ENCODE measurements at regions not wholly inside any gene's neighbourhood (a gene's known extent, or its start where the extent isn't known, plus 50 kb on each side); places are given as distances from the start of the nearest gene placed in this dataset.
A peak's percentile ranks its signal among the peaks of the same experiment; 100 is the strongest.

DNA sequence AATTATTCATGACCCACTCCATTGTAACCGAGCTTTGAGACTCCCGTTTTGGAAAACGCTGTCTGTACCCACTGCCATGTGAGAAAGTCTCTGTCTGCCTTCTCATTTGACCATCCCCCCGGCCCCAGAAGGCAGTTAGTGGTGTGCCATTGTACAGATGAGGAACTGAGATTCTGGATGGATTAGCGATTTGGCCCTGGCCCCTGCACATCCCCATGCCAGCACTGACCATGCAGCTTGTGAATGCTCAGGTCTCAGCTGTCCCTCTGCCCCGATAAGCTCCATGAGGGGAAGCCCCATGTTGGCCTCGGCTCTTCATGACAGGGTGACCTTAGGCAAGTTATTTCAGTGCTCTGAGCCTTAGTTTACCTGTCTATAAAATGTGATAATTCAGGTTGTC lies 153.0 kb upstream of the SMAD3 start:
- H3K27me3 ChIP-seq (ENCODE audit: low read length): no peaks in the 10 kb centered on the region
- peaks cover 26% of the 10 kb centered on the region for H3K4me1 ChIP-seq (ENCODE audit: low read length)
- H3K4me2 ChIP-seq (ENCODE audit: low read depth, low read length, poor library complexity, severe bottlenecking): no peak overlapping the region
- H2AFZ ChIP-seq (ENCODE audit: low read length): no peak overlapping the region
- H3K27ac ChIP-seq (ENCODE audit: low read length): no peak overlapping the region
- no peak overlapping the region for H3K9ac ChIP-seq (ENCODE audit: low read length)
- H3K9me2 ChIP-seq (replicated peaks; ENCODE audit: insufficient read depth, low read length): no peaks in the 10 kb centered on the region
- H3K9me3 ChIP-seq (ENCODE audit: low read length): no peaks in the 10 kb centered on the region
- no peaks in the 10 kb centered on the region for H3K79me2 ChIP-seq (ENCODE audit: low read length)
- no peak overlapping the region for H3K4me3 ChIP-seq (ENCODE audit: low read length)
- no peaks in the 10 kb centered on the region for H3K36me3 ChIP-seq (ENCODE audit: insufficient read depth, low read length)
- peak; percentile 47 for DNase-seq
- H4K20me1 ChIP-seq (ENCODE audit: insufficient read depth, low read depth, low read length): no peaks in the 10 kb centered on the region

DNA sequence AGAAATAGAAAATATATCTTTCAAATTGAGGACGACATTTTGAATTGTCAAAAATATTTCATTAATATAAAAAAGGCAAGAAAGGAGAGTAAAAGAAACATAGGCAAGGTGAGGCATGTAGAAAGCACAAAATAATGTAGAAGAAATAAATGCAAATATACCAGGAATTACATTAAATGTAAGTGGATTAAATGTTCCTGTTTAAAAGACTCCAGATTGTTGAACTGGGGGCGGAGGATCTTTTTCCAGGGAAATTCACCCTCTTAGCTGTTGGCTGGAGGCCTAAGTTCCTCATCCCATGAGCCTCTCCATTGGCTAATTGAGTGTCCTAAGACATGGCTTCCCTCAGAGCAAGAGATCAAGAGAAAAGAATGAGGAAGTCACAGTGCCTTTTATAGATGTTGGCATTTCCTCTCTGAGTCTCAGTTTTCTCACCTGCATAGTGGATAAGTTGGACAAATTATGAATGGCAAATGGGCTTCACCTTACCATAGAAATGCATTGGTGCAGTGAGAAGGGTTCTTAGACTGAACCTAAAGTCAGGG lies 147.4 kb upstream of the SMAD3 start:
- Histone ChIP-seq H4K20me1 (ENCODE audit: insufficient read depth, low read depth, low read length) (no peaks in the 10 kb centered on the region), H3K4me2 (ENCODE audit: low read depth, low read length, poor library complexity, severe bottlenecking) (no peak overlapping the region), H3K4me3 (ENCODE audit: low read length) (no peak overlapping the region), H3K36me3 (ENCODE audit: insufficient read depth, low read length) (no peaks in the 10 kb centered on the region), H3K79me2 (ENCODE audit: low read length) (no peaks in the 10 kb centered on the region), H3K27ac (ENCODE audit: low read length) (no peak overlapping the region), H3K9me2 (replicated peaks; ENCODE audit: insufficient read depth, low read length) (no peaks in the 10 kb centered on the region), H3K9me3 (ENCODE audit: low read length) (peaks cover 5% of the 10 kb centered on the region), H2AFZ (ENCODE audit: low read length) (no peak overlapping the region), H3K4me1 (ENCODE audit: low read length) (peaks cover 6% of the 10 kb centered on the region), H3K9ac (ENCODE audit: low read length) (no peak overlapping the region), H3K27me3 (ENCODE audit: low read length) (peaks cover 5% of the 10 kb centered on the region; the same call in 1 of the 2 replicates)
- DNase-seq: no peak

DNA sequence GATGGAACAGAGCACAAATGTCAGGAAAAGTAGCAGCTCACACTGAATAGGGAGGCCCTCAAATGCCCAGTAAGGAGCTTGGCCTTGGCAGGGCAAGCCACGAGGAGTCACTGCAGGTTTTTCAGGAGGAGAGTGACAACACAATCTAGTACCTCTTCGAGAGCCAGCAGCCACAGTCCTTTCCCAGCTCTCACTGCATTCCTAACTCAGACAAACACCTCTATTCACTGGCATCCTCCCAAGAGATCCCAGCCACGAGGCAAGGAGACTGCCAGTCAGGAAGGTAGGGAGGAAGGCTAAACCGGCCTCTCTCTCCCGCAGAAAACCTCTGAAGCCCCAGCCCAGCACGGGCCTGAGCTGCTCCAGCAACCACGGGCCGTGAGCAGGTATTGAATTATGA lies 146.0 kb upstream of the SMAD3 start:
- Histone ChIP-seq H3K27me3 (ENCODE audit: low read length) (peaks cover 5% of the 10 kb centered on the region; the same call in 1 of the 2 replicates), H3K79me2 (ENCODE audit: low read length) (no peaks in the 10 kb centered on the region), H3K27ac (ENCODE audit: low read length) (no peak overlapping the region), H3K9ac (ENCODE audit: low read length) (no peak overlapping the region), H3K9me3 (ENCODE audit: low read length) (peaks cover 5% of the 10 kb centered on the region), H3K4me1 (ENCODE audit: low read length) (peaks cover 6% of the 10 kb centered on the region), H3K36me3 (ENCODE audit: insufficient read depth, low read length) (no peaks in the 10 kb centered on the region), H4K20me1 (ENCODE audit: insufficient read depth, low read depth, low read length) (no peaks in the 10 kb centered on the region), H2AFZ (ENCODE audit: low read length) (no peak overlapping the region), H3K4me2 (ENCODE audit: low read depth, low read length, poor library complexity, severe bottlenecking) (no peak overlapping the region), H3K9me2 (replicated peaks; ENCODE audit: insufficient read depth, low read length) (no peaks in the 10 kb centered on the region), H3K4me3 (ENCODE audit: low read length) (no peak overlapping the region)
- DNase-seq: no peak

DNA sequence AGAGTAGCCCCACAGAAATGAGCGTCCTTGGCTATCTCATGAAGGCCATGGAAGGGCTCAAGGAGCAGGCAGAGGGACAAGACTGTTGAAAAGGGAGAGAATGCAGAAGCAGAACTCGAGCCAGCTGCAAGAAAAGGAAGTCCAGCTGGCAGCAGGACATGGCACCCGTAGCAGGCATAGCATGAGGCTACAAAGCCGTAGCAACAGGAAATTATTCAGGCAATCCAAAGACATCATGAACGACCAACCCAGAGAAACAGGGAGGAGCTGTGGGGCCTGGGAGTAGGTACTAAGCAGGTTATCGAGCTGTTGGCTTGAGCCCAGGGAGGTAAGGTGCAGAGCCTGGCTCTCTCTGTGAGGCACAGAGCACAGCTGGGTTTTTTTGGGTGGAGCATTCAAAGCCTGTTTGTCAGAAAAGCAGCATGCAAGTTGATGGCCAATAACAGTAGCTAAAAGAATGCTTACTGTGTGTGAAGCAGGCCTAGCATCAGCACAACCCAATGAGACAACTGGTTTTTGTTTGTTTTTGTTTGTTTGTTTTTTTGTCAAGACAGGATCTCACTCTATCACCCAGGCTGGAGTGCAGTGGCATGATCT lies 144.0 kb upstream of the SMAD3 start:
- Histone ChIP-seq H3K9me2 (replicated peaks; ENCODE audit: insufficient read depth, low read length) (no peaks in the 10 kb centered on the region), H3K27ac (ENCODE audit: low read length) (no peak overlapping the region), H3K4me2 (ENCODE audit: low read depth, low read length, poor library complexity, severe bottlenecking) (no peak overlapping the region), H2AFZ (ENCODE audit: low read length) (no peak overlapping the region), H4K20me1 (ENCODE audit: insufficient read depth, low read depth, low read length) (no peaks in the 10 kb centered on the region), H3K9ac (ENCODE audit: low read length) (no peak overlapping the region), H3K9me3 (ENCODE audit: low read length) (peaks cover 5% of the 10 kb centered on the region), H3K4me1 (ENCODE audit: low read length) (peaks cover 6% of the 10 kb centered on the region), H3K36me3 (ENCODE audit: insufficient read depth, low read length) (no peaks in the 10 kb centered on the region), H3K27me3 (ENCODE audit: low read length) (peaks cover 5% of the 10 kb centered on the region; the same call in 1 of the 2 replicates), H3K79me2 (ENCODE audit: low read length) (no peaks in the 10 kb centered on the region), H3K4me3 (ENCODE audit: low read length) (no peak overlapping the region)
- no peak for DNase-seq

DNA sequence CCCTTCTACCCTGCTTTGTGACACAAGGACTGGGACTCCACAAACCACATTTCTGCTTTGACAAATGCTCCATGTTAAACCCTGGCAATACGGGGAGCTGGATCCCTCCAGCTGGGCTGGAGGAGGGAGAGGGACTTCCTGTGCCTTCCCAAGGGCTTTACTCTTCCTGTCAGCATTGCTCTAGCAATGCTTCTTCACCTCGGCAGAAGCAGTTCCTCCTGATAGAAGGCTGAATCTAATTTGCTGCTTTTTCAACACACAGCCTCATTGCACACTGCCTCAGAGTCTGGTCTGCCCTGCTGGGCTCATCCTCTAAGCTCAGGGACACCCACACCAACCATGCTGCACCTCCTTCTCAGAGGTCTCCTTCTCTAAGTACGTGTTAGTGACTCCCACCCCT lies 142.8 kb upstream of the SMAD3 start:
- peaks cover 6% of the 10 kb centered on the region for H3K4me1 ChIP-seq (ENCODE audit: low read length)
- no peak overlapping the region for H3K27ac ChIP-seq (ENCODE audit: low read length)
- H2AFZ ChIP-seq (ENCODE audit: low read length): no peak overlapping the region
- peaks cover 5% of the 10 kb centered on the region for H3K9me3 ChIP-seq (ENCODE audit: low read length)
- H3K27me3 ChIP-seq (ENCODE audit: low read length): peaks cover 5% of the 10 kb centered on the region; the same call in 1 of the 2 replicates
- no peaks in the 10 kb centered on the region for H3K36me3 ChIP-seq (ENCODE audit: insufficient read depth, low read length)
- no peak for DNase-seq
- no peak overlapping the region for H3K4me3 ChIP-seq (ENCODE audit: low read length)
- no peak overlapping the region for H3K9ac ChIP-seq (ENCODE audit: low read length)
- H3K79me2 ChIP-seq (ENCODE audit: low read length): no peaks in the 10 kb centered on the region
- H4K20me1 ChIP-seq (ENCODE audit: insufficient read depth, low read depth, low read length): no peaks in the 10 kb centered on the region
- H3K4me2 ChIP-seq (ENCODE audit: low read depth, low read length, poor library complexity, severe bottlenecking): no peak overlapping the region
- H3K9me2 ChIP-seq (replicated peaks; ENCODE audit: insufficient read depth, low read length): no peaks in the 10 kb centered on the region

DNA sequence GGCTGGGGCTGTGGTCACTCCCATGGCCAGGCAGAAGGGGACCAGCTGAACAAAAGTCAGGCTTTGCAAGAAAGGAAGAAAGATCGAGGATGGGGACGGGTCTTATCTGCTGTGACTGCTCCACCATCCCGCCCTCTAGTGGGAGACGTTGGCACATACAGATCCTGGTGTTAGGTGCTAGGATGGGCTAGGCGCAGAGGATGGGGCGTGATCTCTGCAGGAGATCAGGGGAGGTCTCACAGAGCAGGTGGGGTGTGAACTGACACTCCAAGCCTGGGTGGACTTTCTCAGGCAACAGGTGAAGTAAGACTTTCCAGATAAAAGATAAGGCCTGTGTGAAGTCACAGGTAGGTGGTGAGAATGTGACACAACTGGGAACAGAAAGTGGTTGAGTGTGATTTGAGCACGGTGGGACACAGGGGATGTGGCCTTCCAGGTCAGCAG lies 141.9 kb upstream of the SMAD3 start:
- Histone ChIP-seq H3K4me1 (ENCODE audit: low read length) (peaks cover 6% of the 10 kb centered on the region), H3K4me3 (ENCODE audit: low read length) (no peak overlapping the region), H3K4me2 (ENCODE audit: low read depth, low read length, poor library complexity, severe bottlenecking) (no peak overlapping the region), H3K79me2 (ENCODE audit: low read length) (no peaks in the 10 kb centered on the region), H3K36me3 (ENCODE audit: insufficient read depth, low read length) (no peaks in the 10 kb centered on the region), H3K27ac (ENCODE audit: low read length) (no peak overlapping the region), H3K9me2 (replicated peaks; ENCODE audit: insufficient read depth, low read length) (no peaks in the 10 kb centered on the region), H3K9me3 (ENCODE audit: low read length) (no peaks in the 10 kb centered on the region; the same call in 1 of the 2 replicates), H3K9ac (ENCODE audit: low read length) (no peak overlapping the region), H2AFZ (ENCODE audit: low read length) (no peak overlapping the region), H3K27me3 (ENCODE audit: low read length) (no peaks in the 10 kb centered on the region; the same call in 1 of the 2 replicates), H4K20me1 (ENCODE audit: insufficient read depth, low read depth, low read length) (no peaks in the 10 kb centered on the region)
- DNase-seq: peak; percentile 85

DNA sequence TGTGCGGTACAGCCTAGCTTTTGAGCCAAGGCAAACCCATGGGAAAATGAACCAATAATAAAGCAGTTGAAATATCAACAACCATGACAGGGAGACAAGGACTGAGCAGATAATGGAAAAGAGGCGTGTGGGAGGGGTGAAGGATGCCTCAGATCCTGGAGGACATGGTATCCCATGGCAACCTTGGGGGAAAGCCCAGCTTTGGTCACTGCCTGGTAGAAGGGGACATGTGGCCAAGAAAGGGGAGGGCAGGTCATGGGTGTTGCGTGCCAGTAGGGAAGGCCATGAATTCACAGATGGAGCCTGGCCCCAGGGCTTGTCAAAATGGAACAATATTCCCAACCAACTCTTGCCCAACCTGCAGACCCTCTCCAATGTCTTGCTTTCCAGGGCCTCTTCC lies 140.5 kb upstream of the SMAD3 start:
- DNase-seq: no peak
- no peak overlapping the region for H3K27ac ChIP-seq (ENCODE audit: low read length)
- no peaks in the 10 kb centered on the region for H4K20me1 ChIP-seq (ENCODE audit: insufficient read depth, low read depth, low read length)
- H3K4me3 ChIP-seq (ENCODE audit: low read length): no peak overlapping the region
- no peaks in the 10 kb centered on the region; the same call in 1 of the 2 replicates for H3K9me3 ChIP-seq (ENCODE audit: low read length)
- H3K27me3 ChIP-seq (ENCODE audit: low read length): no peaks in the 10 kb centered on the region; the same call in 1 of the 2 replicates
- H3K4me2 ChIP-seq (ENCODE audit: low read depth, low read length, poor library complexity, severe bottlenecking): no peak overlapping the region
- no peak overlapping the region for H3K9ac ChIP-seq (ENCODE audit: low read length)
- H3K9me2 ChIP-seq (replicated peaks; ENCODE audit: insufficient read depth, low read length): no peaks in the 10 kb centered on the region
- no peaks in the 10 kb centered on the region for H3K36me3 ChIP-seq (ENCODE audit: insufficient read depth, low read length)
- H3K79me2 ChIP-seq (ENCODE audit: low read length): no peaks in the 10 kb centered on the region
- H3K4me1 ChIP-seq (ENCODE audit: low read length): peaks cover 9% of the 10 kb centered on the region
- H2AFZ ChIP-seq (ENCODE audit: low read length): no peak overlapping the region

DNA sequence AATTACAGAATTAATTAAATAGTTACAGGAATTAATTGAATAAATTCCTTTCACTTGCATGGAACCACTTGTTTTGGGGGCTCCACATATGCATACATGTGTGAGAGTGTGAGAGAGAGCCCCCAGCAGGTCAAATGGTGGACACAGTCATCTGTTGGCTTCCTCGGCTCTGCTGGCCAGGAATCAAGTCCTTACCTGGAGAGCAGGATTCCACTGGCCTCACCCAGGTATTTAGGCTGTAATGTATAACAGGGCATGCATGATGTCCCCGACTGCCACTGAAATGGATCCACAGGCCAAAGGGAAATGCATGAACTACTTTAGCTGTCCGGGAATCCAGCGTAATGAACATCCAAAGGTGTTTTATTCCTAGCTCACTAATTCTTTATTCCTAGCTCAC lies 139.7 kb upstream of the SMAD3 start:
- Histone ChIP-seq H3K27ac (ENCODE audit: low read length) (no peak overlapping the region), H3K9me3 (ENCODE audit: low read length) (no peaks in the 10 kb centered on the region; the same call in 1 of the 2 replicates), H3K4me2 (ENCODE audit: low read depth, low read length, poor library complexity, severe bottlenecking) (no peak overlapping the region), H3K27me3 (ENCODE audit: low read length) (no peaks in the 10 kb centered on the region; the same call in 1 of the 2 replicates), H3K79me2 (ENCODE audit: low read length) (no peaks in the 10 kb centered on the region), H3K4me1 (ENCODE audit: low read length) (peaks cover 12% of the 10 kb centered on the region), H2AFZ (ENCODE audit: low read length) (no peak overlapping the region), H3K36me3 (ENCODE audit: insufficient read depth, low read length) (no peaks in the 10 kb centered on the region), H3K9me2 (replicated peaks; ENCODE audit: insufficient read depth, low read length) (no peaks in the 10 kb centered on the region), H4K20me1 (ENCODE audit: insufficient read depth, low read depth, low read length) (no peaks in the 10 kb centered on the region), H3K9ac (ENCODE audit: low read length) (no peak overlapping the region), H3K4me3 (ENCODE audit: low read length) (no peak overlapping the region)
- DNase-seq: no peak

Data from Karpas-422 (cell line).